ENCODE measurements at regions not wholly inside any gene's neighbourhood (a gene's known extent, or its start where the extent isn't known, plus 50 kb on each side); places are given as distances from the start of the nearest gene placed in this dataset.

DNA sequence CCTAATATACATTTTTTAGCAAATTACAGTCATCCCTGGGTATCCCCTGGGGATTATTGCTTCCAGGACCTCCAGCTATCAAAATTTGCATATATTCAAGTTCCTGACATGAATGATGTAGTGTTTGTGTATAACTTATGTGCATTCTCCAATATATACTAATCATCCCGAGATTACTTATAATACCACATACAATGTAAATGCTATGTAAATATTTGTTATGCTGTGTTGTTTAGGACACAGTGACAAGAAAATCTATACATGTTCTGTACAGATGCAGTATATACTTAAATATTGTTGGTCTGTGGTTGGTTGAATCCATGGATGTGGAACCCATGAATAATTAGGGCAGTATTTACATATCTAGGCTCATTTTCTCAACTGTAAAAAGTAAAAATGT is 1060.3 kb downstream of the DSC3 start:
- Histone ChIP-seq H3K4me3 (ENCODE audit: low read depth, low read length) (no peak overlapping the region), H3K36me3 (ENCODE audit: control insufficient read depth, insufficient read depth, low read length) (no peaks in the 10 kb centered on the region), H3K27me3 (ENCODE audit: control insufficient read depth, insufficient read depth, low read length) (no peaks in the 10 kb centered on the region)
- TF ChIP-seq, protein P1, sequence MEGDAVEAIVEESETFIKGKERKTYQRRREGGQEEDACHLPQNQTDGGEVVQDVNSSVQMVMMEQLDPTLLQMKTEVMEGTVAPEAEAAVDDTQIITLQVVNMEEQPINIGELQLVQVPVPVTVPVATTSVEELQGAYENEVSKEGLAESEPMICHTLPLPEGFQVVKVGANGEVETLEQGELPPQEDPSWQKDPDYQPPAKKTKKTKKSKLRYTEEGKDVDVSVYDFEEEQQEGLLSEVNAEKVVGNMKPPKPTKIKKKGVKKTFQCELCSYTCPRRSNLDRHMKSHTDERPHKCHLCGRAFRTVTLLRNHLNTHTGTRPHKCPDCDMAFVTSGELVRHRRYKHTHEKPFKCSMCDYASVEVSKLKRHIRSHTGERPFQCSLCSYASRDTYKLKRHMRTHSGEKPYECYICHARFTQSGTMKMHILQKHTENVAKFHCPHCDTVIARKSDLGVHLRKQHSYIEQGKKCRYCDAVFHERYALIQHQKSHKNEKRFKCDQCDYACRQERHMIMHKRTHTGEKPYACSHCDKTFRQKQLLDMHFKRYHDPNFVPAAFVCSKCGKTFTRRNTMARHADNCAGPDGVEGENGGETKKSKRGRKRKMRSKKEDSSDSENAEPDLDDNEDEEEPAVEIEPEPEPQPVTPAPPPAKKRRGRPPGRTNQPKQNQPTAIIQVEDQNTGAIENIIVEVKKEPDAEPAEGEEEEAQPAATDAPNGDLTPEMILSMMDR (IDR thresholded peaks at IDR 0.05; ENCODE audit: insufficient read depth, low read length, poor library complexity, severe bottlenecking), result no peak
- DNase-seq (ENCODE audit: low read depth), result no peak

DNA sequence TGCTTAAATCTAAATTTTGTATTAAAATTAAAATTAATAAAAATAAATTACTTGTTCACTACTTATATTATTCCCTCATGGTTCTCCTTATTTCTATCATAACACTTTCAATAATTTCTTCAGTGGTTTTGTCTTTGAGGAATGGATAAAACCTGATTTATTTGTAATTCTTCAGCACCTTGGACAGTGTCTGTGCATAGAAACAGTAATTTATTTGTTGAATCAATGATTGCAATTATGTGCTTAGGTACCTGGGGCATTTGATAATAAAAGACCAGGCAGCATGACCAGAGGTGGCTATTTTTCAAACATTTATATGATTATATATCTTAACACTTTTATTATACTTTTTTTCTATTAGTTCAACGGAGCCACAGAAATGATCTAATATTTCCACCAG is 1062.7 kb downstream of the DSC3 start:
- no peak overlapping the region for H3K4me3 ChIP-seq (ENCODE audit: low read depth, low read length)
- TF ChIP-seq, protein P1 (IDR thresholded peaks at IDR 0.05; ENCODE audit: insufficient read depth, low read length, poor library complexity, severe bottlenecking), result no peak
- no peaks in the 10 kb centered on the region for H3K36me3 ChIP-seq (ENCODE audit: control insufficient read depth, insufficient read depth, low read length)

DNA sequence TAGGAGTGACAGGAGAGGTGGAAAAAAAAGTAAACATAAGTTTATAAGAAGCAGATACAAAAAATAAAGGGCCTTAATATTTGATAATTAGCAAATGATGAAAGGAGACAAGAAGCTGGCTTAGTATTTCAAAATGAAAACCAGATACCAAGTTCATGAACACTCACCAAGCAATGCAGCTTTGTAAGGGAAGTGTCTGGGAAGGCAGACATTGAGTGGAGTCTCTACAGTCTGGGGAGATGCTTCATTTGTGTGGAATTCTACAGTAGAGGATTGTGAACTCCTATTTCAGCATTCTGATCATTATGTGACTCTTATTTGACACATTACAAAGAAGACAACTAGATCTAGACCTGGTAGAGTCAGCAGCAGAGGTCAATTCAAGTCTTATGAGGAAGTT is 1072.7 kb downstream of the DSC3 start:
- TF ChIP-seq, protein P1 (IDR thresholded peaks at IDR 0.05; ENCODE audit: insufficient read depth, low read length, poor library complexity, severe bottlenecking), result no peak
- no peak for DNase-seq (ENCODE audit: low read depth)

More for the DNA sequence above, 1062.7 kb downstream of the DSC3 start:
- H3K27me3 ChIP-seq (ENCODE audit: control insufficient read depth, insufficient read depth, low read length), result no peaks in the 10 kb centered on the region
- no peak for DNase-seq (ENCODE audit: low read depth)

DNA sequence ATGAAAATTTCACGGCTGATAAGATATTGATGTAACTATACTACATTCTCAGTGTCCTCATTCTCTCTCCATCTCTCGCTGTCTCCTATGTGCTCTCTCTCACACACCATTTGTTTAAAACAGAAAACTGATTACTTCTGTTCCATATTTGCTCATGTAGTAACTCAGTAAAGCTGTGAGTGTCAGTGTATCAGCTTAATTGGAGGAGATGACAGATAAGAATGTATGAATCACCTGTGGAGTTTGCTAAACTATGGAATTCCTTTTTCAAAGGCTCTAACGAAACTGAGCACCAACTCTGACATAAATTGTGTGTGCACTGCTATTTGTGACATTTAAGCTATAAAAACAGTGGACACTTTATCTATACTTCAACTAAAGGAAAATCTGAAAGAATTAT is 1080.0 kb downstream of the DSC3 start:
- no peaks in the 10 kb centered on the region for H3K27me3 ChIP-seq (ENCODE audit: control insufficient read depth, insufficient read depth, low read length)
- TF ChIP-seq, protein P1 (IDR thresholded peaks at IDR 0.05; ENCODE audit: insufficient read depth, low read length, poor library complexity, severe bottlenecking), result no peak
- no peak for DNase-seq (ENCODE audit: low read depth)

More for the DNA sequence above, 1072.7 kb downstream of the DSC3 start:
- no peak overlapping the region for H3K4me3 ChIP-seq (ENCODE audit: low read depth, low read length)
- no peaks in the 10 kb centered on the region for H3K27me3 ChIP-seq (ENCODE audit: control insufficient read depth, insufficient read depth, low read length)
- H3K36me3 ChIP-seq (ENCODE audit: control insufficient read depth, insufficient read depth, low read length), result no peaks in the 10 kb centered on the region

DNA sequence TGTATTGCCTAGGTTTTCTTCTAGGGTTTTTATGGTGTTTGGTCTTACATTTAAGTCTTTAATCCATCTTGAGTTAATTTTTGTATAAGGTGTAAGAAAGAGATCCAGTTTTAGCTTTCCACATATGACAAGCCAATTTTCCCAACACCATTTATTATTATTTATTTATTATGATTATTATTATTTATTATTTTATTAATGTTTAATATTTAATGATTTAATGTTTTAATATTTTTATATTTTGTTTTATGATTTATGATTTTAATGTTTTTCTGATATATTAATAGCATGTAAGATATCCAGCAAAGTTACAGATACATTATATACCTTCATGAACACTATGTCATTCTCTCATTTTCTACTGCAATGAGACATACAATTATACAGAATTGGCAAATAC is 1082.0 kb downstream of the DSC3 start:
- DNase-seq (ENCODE audit: low read depth), result no peak
- TF ChIP-seq, protein P1 (IDR thresholded peaks at IDR 0.05; ENCODE audit: insufficient read depth, low read length, poor library complexity, severe bottlenecking), result no peak
- Histone ChIP-seq H3K36me3 (ENCODE audit: control insufficient read depth, insufficient read depth, low read length) (no peaks in the 10 kb centered on the region), H3K27me3 (ENCODE audit: control insufficient read depth, insufficient read depth, low read length) (no peaks in the 10 kb centered on the region), H3K4me3 (ENCODE audit: low read depth, low read length) (no peak overlapping the region)

More for the DNA sequence above, 1080.0 kb downstream of the DSC3 start:
- Histone ChIP-seq H3K36me3 (ENCODE audit: control insufficient read depth, insufficient read depth, low read length) (no peaks in the 10 kb centered on the region), H3K4me3 (ENCODE audit: low read depth, low read length) (no peak overlapping the region)

DNA sequence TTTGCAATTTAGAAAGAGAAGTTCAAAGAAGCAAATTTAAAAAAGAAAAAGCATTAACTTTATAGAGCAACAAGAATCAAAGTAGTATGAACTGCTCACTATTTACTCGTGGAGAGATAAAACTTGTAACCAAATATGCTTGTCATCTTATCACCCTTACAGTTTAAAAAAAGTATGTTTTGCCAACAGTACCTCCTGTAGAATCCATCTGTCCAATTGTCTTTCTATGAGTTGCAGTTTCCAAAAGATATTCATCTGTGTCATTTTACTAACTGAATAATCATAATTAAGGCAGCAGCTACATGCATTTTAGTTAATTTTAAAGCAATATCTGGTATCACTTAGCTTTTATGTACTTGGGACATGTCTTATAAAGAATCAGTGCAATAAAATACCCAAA is 1112.3 kb downstream of the DSC3 start:
- DNase-seq (ENCODE audit: low read depth), result no peak

More for the DNA sequence above, 1112.3 kb downstream of the DSC3 start:
- Histone ChIP-seq H3K27me3 (ENCODE audit: control insufficient read depth, insufficient read depth, low read length) (no peaks in the 10 kb centered on the region), H3K36me3 (ENCODE audit: control insufficient read depth, insufficient read depth, low read length) (no peaks in the 10 kb centered on the region), H3K4me3 (ENCODE audit: low read depth, low read length) (no peak overlapping the region)
- TF ChIP-seq, protein P1 (IDR thresholded peaks at IDR 0.05; ENCODE audit: insufficient read depth, low read length, poor library complexity, severe bottlenecking), result no peak
